ENCODE measurements at regions not wholly inside any gene's neighbourhood (a gene's known extent, or its start where the extent isn't known, plus 50 kb on each side); places are given as distances from the start of the nearest gene placed in this dataset.

DNA sequence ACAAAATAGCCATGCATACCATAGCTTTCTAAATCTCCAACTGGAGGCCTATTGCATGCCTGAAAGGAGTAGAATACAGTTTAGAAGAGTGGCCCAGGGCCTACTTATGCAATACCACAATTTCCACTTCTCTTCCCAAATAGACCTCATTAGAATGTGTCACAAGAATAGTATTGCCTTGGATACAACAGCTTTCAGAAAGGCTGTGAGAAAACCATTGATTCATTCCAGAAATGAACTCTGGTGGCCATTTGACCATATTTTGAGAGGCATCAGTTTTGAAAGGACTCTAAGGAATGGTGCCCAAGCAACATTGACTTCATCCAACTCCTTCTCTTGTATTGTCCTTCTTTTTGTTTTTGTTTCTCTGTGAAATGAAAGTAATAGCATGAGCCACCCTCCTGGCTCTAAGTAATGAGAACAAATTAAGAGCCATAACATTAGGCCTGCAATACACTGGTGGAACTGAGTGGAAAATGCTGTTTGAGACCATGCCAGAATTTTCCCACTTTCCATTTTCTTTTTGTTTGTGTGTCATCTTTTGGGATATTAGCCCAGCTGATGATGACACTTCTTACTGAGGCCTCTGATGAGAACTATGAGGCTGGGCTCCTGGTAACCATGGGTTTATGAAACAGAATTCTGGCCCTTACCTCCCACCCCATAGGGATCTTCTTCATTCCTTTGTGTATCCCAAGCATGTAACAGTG, 90.2 kb downstream of the TMEM174 start:
- no peak for DNase-seq

DNA sequence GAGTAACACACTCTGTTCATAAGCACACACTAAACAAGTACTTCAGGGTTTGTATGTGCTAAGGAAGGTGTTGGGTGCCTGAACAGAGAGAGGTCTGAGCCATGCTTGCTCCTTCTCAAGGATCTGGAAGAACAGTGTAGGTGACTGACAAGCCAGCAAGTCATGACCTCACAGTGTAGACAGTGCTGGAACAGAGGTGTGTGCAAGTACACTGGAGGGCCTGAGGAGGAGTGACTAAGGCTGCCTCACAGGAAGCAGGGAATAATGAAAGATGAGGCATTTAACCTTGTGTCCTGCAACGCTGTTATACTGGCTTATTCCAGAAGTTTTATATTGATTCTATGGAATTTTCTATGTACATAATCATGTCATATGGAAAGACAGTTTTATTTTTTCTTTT, 83.9 kb downstream of the TMEM174 start:
- no peak for DNase-seq

DNA sequence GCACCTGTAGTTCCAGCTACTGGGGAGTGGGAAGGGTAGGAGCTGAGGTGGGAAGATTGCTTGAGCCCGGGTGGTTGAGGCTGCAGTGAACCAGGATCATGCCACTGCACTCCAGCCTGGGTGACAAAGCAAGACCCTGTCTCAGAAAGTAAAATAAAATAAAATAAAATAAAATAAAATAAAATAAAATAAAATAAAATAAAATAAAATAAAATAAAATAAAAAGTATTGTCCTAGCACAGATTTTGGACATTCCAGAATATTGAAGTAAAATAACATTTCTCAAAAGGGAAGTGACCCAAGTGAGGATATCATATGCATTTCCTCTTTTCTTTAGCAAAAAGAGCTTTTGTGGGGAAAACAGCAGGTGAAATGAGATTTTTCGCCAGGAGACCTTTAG, 83.5 kb downstream of the TMEM174 start:
- peak in 1 of 4 experiments; percentile 8 for DNase-seq

DNA sequence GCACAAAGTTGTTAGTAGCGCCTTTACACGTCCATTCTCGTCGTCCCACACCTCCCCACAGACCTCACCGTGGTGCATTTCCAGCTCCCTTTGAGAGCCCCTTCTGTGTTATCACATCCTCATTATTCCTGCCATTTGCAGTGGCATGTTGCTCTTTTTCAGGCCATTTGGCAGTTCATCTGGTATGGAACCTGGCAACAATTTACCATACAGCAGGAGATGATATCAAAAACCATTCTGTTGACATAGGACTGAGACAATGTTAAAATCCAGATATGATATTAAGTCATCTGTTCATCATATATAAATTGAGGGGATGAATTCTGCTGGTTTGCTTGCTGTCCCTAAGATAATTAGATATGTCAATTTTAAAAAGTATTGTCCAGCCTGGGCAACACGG, 83.0 kb downstream of the TMEM174 start:
- no peak for DNase-seq

DNA sequence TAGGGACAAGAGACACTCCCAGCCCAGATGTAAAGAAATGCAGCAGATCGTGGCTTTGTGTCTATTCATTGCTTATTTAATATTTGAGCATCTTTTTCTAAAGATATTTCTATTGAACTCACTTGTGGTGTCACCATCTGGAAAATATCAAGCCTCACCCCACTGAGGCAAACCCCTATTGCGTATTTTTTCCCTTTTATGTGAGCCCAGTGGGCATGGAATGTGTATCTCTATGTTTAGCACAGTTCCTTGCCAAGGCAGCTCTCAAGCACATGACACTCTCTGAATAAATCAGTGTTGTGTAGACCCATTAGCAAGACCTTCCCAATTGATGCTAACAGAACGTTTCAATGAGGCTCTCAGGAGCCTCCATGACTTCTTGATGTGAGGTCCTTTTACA, 81.6 kb downstream of the TMEM174 start:
- DNase-seq = no peak

DNA sequence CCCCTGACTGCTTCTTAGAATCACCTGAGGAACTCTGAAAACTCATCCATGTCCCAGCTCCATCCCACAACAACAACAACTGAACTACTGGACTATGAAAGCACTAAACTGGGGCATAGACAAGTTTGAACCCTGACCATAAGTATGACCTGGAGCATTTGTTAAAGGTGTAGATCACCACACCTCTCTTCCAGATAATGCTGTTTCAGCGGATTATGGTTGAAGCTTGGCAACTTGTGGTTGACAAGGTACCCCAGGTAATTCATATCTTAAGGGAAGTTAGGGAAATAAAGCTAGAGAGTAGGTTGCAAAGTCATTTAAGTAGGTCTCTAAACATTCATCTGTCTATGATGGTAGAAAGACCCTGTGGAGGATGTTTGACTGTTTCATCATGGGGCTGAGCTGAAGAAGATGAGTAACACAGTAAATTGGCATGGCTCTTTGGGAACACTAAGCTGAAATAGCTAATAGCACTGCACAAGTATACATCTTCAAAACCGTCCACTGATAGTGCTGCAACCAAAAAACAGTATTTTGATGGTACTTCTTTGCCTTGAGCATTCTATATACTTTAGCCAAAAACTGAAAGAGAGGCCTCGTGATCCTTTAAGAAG, 80.2 kb downstream of the TMEM174 start:
- no peak for DNase-seq

DNA sequence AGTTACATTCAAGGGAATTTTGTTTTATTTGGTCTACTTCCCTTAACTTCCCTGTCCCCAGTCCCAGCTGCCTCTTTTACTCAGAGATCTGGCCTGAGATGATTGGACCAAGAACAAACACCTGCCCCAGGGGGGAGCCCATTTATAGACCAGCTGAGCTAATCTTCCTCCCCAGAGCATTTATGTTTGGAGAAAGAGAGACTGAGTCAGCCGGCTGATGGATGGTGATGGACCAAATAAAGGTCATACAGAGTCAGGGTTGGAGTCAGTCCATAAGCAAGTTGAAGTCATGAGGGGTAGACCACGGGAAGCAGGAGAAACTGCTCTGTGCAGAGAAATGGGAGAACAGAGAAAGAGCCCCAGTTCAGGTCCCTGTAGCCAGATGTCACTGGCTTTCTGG, 77.7 kb downstream of the TMEM174 start:
- DNase-seq = no peak

DNA sequence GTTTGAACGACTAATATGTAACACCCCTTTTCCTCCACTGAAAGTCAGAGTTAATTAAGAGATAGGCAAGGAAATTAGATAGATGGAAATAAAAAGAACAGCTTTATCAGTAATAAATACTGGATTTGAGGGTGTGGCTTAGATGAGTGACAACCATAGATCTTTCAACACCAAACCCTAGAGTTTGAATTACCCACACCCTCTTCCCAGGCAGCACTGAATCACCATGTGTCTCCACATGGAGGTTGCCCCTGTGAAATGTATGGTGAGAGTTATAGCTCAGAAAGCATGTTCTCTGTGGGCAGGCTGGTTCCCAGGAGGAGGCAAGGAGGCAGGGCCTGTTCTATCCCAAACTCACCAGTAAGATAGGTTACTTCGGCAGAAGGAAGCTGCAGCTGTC, 69.7 kb downstream of the TMEM174 start:
- no peak for DNase-seq

DNA sequence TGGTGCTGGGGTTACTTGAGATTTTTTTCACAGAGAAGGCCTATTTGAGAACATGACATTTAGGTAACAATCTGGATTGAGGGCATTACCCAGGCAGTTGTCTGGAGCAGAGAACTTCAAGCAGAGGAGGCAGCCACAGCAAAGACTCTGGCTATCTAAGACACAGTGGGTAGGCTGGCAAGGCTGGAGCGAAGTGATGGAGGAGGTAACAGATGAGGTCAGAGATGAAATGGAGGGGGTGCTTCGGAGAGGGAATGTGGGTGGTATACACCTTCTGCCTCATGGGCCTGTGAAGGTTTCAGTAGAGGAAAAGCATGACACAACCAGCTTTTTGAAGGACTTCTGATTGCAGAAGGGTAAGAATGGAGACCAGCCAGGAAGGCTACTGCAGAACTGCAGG, 65.9 kb downstream of the TMEM174 start:
- no peak for DNase-seq

DNA sequence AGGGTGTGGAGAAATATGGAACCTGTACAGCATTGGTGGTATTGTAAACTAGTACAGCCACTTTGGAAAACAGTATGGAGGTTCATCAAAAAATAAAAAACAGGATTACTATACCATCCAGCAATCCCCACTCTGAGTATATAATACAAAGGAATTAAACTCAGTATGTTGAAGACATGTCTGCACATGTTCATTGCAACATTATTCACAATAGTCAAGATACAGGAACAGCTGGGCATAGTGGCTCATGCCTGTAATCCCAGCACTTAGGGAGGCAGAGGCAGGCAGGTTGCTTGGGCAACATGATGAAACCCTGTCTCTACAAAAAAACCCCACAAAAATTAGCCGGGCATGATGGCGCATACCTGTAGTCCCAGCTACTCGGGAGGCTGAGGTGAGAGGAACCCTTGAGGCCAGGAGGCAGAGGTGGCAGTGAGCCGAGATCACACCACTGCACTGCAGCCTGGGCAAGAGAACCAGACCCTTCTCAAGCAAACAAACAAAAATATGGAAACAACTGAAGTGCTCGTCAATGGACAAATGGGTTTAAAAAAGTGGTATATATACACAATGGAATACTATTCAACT, 63.6 kb downstream of the TMEM174 start:
- no peak for DNase-seq

DNA sequence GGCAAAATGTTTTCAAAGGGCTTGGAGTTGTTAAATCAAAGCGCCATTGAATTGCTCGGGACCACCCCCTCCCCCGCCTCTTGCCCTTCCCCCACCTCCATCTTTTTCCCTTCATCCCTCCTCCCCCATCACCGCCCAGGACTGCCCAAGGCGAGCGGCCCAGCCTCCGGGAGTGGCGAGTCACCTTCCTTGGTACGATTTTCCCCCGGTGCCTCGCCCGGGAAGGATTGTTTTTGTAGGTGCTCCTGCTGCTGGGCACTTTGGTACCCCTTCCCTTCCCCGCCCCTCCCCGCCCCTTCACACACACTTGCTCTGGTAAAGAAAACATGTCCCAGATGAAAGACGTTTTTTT, 61.2 kb downstream of the TMEM174 start:
- no peak for DNase-seq

DNA sequence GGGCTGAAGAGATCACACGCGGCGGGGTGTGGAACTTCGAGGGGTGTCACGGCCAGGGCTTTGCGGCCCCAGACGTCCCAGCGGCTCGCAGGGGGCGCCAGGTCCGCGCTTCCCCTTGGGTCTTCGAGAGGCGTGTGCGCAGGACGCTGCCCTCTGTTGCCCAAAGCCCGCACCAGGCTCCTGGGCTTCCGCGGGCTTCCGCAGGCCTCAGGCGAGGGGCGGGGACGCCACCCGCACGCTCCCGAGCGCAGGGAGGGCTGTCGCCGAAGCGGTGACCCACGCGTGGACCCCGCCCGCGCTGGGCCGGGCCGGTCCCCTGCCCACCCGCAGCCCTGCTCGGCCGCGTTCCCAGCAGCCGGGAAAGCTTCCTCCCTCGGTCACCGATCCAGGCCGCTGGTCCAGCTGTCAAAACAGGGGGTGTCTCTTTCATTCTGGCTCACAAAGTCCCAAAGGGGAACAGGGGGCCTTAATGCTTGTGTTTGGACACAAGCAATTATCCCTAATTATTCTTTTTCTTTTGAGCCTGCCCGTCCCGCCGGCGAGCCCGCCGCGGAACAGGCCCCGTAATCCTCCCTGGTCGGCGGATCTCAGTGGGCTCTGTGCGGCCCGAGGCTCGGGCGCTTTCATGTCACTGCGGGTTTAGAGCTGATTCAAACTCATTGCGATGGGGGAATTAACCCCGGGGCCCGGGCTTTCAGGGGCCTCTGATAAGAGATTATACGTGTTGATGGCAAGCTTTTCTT, 60.6 kb downstream of the TMEM174 start:
- peak in 2 of 4 experiments; percentile 24 to 26 for DNase-seq

DNA sequence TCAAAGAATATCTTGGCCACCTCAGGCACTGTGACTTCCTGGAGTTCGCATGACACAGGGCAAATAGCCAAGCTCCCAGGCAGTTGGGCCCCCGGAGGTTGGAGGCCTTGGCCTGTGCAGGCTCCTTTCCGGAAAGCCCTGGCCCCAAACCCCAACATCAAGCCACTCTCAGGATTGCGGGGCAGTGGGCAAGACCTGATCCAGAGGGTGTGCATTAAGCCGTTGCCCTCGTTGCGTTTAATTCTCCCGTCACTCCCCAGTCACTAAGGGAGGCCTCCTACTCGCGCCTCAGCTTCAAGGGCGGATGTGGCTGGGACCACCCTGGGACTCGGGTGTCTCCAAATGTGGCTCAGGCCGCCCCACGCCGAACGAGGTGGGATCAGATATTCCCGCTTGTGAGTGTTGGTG, 60.1 kb downstream of the TMEM174 start:
- no peak for DNase-seq

DNA sequence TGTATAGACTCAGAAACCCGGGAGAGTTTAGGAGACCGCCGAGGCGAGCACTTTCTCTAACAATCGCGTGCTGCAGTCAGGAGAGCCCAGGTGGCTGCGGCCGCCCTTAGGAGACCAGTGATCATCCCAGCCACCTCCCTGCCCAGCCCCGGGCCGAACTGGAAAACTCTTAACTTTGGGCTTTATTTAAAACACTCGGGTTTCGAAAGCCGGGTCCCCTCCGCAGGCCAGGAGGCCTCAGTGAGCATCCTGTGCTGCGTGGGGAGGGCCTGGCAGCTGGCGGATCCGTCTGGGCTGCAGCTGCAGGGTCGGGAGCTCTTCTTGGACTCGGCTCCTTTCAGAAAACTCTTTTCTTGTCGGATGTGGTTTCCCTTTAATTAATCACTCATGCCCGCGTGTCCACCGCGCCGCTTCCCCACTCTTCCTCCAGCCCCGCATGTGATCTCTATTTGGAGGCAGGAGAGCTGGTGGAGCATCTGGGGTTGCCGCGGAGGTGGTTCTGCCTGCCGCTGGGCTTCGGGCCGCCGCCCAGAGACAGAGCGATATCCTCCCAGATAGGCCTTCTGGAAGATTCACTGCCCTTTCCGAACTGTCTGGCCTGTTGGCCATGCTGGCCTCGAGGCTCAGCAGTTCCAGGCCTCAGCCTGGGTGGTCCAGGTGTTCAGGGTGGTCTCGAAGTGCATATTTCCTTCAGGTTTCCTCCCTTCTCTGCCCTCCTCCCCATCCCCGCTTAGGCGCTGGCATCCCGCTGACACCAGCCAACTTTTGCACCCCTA, 59.5 kb downstream of the TMEM174 start:
- no peak for DNase-seq

DNA sequence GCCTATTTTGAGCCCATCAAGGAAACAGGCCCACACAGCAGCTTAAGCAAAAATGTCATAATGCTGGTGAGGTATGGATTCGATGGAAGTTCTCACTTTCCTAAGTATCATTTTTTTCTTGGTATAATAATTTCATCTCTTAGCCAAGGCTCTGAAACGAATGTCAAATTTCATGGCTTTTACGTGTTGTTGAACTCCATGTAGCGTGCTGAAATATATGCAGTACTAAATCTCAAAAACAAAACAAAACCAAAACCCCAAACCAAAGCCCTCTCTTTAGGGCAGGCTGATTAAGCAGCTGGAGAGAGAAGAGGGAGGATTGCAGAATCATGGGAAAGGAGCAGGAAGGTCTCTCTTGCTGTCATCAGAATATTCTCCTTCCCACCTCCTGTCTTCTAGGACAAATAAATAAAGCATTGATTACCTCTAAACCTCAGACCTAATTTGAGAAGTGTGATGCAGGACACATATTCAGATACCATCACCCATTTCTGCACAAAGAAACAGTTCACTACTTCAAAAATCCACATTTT, 58.3 kb downstream of the TMEM174 start:
- no peak for DNase-seq

DNA sequence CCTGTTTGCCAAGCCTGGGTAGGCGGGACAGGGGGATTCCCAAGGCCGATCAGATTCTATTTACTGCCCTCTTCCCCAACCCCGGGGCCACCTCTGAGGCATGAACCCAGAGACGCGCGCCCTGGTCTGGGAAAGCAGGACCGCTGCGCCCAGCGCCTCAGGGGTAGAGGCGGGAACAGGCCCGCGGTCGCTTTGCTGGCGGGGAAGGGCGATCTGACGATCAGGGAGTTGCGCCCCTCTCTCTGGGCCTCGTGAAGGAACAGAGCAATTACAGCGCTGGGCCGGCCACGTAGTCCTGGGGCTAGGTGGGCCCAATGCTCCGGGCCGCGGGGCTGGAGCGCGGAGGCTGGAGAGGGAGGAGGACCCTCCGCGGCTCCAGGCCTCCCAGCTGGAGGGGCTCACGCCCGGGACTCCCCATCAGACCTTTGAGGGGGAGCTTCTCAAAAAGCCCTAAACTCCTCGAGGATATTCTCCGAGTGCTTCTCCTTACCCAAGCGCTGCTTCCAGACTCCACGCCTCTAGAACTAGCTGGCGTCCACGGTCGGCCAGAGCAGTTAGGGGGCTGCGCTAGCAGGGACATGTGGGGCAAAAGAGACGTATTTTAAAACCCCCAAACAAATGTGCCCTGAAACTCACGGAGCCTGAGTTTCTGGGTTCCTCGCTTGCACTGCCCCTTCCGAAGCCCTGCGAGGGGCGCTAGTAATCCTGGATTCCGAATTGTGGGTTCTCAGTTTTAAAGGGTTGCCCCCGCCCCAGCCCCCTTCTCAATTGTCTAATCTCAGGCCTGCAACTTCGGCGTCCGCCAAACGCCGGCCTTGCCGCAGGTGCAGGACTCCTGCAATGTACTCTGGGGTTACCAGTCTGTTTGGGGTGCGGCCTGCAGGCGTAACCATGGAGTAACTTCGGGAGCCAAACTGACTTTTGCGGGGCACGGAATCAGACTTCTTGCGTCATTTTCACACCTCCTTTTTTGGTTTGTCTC, 57.6 kb downstream of the TMEM174 start:
- no peak for DNase-seq

DNA sequence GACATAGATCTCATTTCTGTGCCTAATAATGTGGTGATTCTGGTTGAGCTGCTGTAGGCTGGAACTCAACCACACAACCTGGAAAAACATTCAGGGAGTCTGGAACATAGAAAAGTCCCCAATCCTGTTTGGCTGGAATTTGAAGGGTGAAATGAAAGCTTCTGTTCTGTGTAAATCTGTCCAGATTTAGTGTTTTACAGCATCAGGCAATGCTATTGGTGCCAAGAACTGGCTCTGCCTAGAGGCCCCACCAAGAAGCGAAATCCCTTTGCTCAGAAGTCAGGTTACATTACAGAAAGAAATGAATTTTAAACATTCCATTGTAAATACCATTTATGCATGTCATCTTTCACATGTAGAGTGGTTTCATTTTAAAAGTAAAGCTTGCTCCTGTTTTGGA, 56.3 kb downstream of the TMEM174 start:
- DNase-seq = no peak

DNA sequence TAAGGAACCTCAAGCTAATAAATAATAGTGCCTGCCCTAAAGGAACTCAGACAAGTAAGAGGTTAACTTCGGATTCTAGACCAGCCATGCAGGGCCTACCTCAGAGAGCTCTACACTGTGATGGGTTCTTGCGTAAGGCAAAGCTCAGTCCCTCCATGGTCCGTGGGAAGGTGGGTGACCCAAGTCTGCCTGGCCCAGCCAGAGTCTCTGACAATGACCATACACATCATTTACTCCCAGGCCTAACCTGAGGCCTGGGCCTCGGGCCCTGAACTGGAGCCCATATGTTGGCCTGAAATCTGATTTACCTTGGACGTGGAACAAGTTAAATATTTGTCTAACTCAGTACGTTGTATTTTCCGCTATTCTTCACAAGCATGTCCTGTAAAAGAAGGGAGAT, 55.1 kb downstream of the TMEM174 start:
- DNase-seq = no peak

Measured in suppressor macrophage (primary cell).